ENCODE measurements at regions not wholly inside any gene's neighbourhood (a gene's known extent, or its start where the extent isn't known, plus 50 kb on each side); places are given as distances from the start of the nearest gene placed in this dataset.

DNA sequence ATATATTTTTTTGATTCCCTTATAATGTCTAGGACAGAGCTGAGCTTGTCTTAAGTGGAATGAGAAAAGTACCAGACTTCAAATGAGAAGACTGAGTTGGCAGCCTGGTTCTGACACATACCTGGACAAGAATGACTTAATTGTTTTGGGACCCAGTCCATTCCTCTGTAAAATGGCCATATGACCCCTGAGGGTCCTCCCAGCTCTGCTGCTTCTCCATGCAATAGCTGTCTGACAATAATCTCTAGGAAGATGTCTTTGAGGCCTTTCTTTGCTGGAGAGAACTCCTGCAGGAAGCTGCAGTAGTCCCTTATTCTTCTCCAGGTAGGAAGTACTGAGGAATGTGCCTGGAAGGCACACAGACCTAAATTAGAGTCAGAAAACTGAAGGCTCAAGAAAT, 55.9 kb upstream of the SLIT3 start:
- TF ChIP-seq, protein P1, sequence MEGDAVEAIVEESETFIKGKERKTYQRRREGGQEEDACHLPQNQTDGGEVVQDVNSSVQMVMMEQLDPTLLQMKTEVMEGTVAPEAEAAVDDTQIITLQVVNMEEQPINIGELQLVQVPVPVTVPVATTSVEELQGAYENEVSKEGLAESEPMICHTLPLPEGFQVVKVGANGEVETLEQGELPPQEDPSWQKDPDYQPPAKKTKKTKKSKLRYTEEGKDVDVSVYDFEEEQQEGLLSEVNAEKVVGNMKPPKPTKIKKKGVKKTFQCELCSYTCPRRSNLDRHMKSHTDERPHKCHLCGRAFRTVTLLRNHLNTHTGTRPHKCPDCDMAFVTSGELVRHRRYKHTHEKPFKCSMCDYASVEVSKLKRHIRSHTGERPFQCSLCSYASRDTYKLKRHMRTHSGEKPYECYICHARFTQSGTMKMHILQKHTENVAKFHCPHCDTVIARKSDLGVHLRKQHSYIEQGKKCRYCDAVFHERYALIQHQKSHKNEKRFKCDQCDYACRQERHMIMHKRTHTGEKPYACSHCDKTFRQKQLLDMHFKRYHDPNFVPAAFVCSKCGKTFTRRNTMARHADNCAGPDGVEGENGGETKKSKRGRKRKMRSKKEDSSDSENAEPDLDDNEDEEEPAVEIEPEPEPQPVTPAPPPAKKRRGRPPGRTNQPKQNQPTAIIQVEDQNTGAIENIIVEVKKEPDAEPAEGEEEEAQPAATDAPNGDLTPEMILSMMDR (IDR thresholded peaks at IDR 0.05; ENCODE audit: control insufficient read depth, extremely low read depth, insufficient read depth) = no peak
- no peak overlapping the region for H3K4me3 ChIP-seq (ENCODE audit: low read depth, low read length)
- no peak for DNase-seq (ENCODE audit: low read depth)

DNA sequence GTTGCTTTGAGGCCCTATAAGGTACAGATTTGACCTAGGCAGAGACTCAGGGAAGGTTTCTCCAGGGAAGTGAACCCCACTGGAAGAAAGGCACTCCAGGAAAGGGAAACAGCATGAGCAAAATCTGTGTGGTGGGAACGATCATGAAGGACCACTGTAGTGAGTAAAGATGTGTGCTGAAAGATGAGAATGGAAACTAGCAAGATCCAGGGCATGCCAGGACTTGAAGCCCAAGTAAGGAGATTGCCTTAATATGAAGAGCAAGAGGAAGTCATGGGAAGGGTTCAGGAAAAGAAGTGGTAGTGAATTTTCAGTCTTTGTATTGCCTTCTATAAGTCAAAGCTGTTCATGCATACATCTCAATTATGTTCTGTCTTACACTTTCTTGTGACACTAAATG, 55.2 kb upstream of the SLIT3 start:
- H3K4me3 ChIP-seq (ENCODE audit: low read depth, low read length) = no peak overlapping the region
- DNase-seq (ENCODE audit: low read depth) = no peak
- TF ChIP-seq, protein P1 (IDR thresholded peaks at IDR 0.05; ENCODE audit: control insufficient read depth, extremely low read depth, insufficient read depth) = no peak

DNA sequence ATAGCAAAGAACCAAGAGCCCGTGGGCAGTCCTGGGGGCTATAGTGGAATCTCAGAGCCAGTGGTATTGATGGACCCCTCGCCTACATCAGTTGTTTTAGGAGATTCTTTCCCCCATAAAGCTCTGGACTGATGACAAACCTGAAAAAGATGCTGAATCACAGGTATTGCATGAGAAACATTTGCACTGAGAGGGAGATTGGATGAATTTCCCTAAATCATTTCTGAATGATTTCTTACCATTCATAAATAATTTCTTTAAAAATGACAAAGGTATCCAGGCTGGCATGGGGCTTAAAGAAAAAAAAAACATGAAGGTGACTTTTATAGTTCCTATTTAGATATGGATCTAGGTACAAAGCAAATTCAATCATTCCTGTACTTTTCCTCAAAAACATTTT, 54.0 kb upstream of the SLIT3 start:
- H3K4me3 ChIP-seq (ENCODE audit: low read depth, low read length) = no peak overlapping the region
- TF ChIP-seq, protein P1 (IDR thresholded peaks at IDR 0.05; ENCODE audit: control insufficient read depth, extremely low read depth, insufficient read depth) = no peak
- no peak for DNase-seq (ENCODE audit: low read depth)

- DNase-seq (ENCODE audit: low read depth) = no peak
- TF ChIP-seq, protein P1 (IDR thresholded peaks at IDR 0.05; ENCODE audit: control insufficient read depth, extremely low read depth, insufficient read depth) = no peak
- H3K4me3 ChIP-seq (ENCODE audit: low read depth, low read length) = no peak overlapping the region
Measured at GRCh38 chr5:169354263-169354662, 53.3 kb upstream of the SLIT3 start.

GRCh38 chr5:169352901-169353300, 52.0 kb upstream of the SLIT3 start:
- DNase-seq (ENCODE audit: low read depth) = no peak
- TF ChIP-seq, protein P1 (IDR thresholded peaks at IDR 0.05; ENCODE audit: control insufficient read depth, extremely low read depth, insufficient read depth) = no peak
- H3K4me3 ChIP-seq (ENCODE audit: low read depth, low read length) = no peak overlapping the region

DNA sequence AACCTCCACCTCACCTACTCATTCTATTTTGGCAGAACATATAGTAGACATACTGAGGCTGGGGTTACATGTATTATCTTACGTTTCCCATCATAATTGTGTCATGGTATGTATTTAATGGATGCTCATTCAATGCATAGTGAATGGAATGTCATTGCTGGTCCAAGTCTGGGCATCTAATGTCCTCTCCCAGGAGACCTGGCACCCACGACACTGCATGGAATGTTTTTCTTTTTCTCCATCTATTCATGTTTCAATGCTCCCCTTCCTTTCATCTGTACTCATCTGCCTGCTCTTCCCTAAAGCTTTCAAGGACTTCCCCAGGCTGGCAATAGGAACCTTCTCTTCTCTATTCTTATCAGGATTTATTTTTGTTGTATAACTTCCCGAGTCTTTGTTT, 50.8 kb upstream of the SLIT3 start:
- TF ChIP-seq, protein P1 (IDR thresholded peaks at IDR 0.05; ENCODE audit: control insufficient read depth, extremely low read depth, insufficient read depth) = no peak
- no peak overlapping the region for H3K4me3 ChIP-seq (ENCODE audit: low read depth, low read length)
- no peak for DNase-seq (ENCODE audit: low read depth)

GRCh38 chr5:169350759-169351240, 49.9 kb upstream of the SLIT3 start:
- no peak for DNase-seq (ENCODE audit: low read depth)
- TF ChIP-seq, protein P1 (IDR thresholded peaks at IDR 0.05; ENCODE audit: control insufficient read depth, extremely low read depth, insufficient read depth) = no peak
- H3K4me3 ChIP-seq (ENCODE audit: low read depth, low read length) = no peak overlapping the region

Data from LNCaP clone FGC (cell line).